MCF 10A (cell line): ENCODE measurements at regions not wholly inside any gene's neighbourhood (a gene's known extent, or its start where the extent isn't known, plus 50 kb on each side); places are given as distances from the start of the nearest gene placed in this dataset.

Experiments
- BruUV-seq: library from RNA; stranded (reverse); fragments of 400-500 nt; replicated peaks from 2 replicates; lab custom pipeline; 2021; lab: Mats Ljungman, UMichigan
- CTCF ChIA-PET: fragments of 300-600 bp; sonication (Branson Sonifier 250); formaldehyde crosslinking; extraction: SDS; loops from one replicate; lab custom pipeline; 2021; ENCODE audit warnings: antibody characterized with exemption, inconsistent platforms; lab: Yijun Ruan, JAX
- POLR2A ChIA-PET: fragments of 300-600, 350-650 bp; sonication (Branson Sonifier 250); formaldehyde crosslinking; extraction: SDS; loops from one replicate; lab custom pipeline; 2020; ENCODE audit warnings: antibody characterized with exemption, inconsistent platforms; lab: Yijun Ruan, JAX
- DNase-seq: peaks from one replicate; pipeline ENCODE4 v3.0.0-alpha.2; 2018; ENCODE audit not compliant: unreplicated experiment
- H3K27ac Mint-ChIP-seq: one replicate; pipeline ENCODE4 v1.8.0; 2022; ENCODE audit warnings: mild to moderate bottlenecking, low read depth, mixed read lengths; ENCODE audit not compliant: unreplicated experiment
- H3K27me3 Mint-ChIP-seq: one replicate; pipeline ENCODE4 v1.8.0; 2022; ENCODE audit warnings: mixed read lengths; ENCODE audit not compliant: insufficient read depth, unreplicated experiment
- H3K36me3 Mint-ChIP-seq: one replicate; pipeline ENCODE4 v1.8.0; 2022; ENCODE audit warnings: mild to moderate bottlenecking, moderate library complexity, mixed read lengths; ENCODE audit not compliant: insufficient read depth, unreplicated experiment
- H3K4me1 Mint-ChIP-seq: one replicate; pipeline ENCODE4 v1.8.0; 2022; ENCODE audit warnings: mixed read lengths; ENCODE audit not compliant: insufficient read depth, unreplicated experiment
- H3K4me3 Mint-ChIP-seq: one replicate; pipeline ENCODE4 v1.8.0; 2022; ENCODE audit warnings: mild to moderate bottlenecking, moderate library complexity, mixed read lengths; ENCODE audit not compliant: unreplicated experiment
- H3K9me3 Mint-ChIP-seq: one replicate; pipeline ENCODE4 v1.8.0; 2022; ENCODE audit warnings: mixed read lengths; ENCODE audit not compliant: unreplicated experiment
- intact Hi-C: fragments of 100-400 bp; cut with micrococcal nuclease; formaldehyde crosslinking; loops from 2 replicates; pipeline ENCODE4 v1.14.1; 2022
- TF ChIP-seq, protein P1 (sequence below): fragments of 200-600 bp; IDR thresholded peaks from one replicate; pipeline ENCODE4 v1.8.0; 2022; ENCODE audit warnings: antibody characterized with exemption, mild to moderate bottlenecking; ENCODE audit not compliant: unreplicated experiment

GRCh38 chr12:89064151-89064550, 288.1 kb downstream of the DUSP6 start:
- no peak overlapping the region for H3K27ac Mint-ChIP-seq
- H3K4me3 Mint-ChIP-seq: no peak overlapping the region
- no peaks in the 10 kb centered on the region for H3K9me3 Mint-ChIP-seq
- TF ChIP-seq, protein P1, sequence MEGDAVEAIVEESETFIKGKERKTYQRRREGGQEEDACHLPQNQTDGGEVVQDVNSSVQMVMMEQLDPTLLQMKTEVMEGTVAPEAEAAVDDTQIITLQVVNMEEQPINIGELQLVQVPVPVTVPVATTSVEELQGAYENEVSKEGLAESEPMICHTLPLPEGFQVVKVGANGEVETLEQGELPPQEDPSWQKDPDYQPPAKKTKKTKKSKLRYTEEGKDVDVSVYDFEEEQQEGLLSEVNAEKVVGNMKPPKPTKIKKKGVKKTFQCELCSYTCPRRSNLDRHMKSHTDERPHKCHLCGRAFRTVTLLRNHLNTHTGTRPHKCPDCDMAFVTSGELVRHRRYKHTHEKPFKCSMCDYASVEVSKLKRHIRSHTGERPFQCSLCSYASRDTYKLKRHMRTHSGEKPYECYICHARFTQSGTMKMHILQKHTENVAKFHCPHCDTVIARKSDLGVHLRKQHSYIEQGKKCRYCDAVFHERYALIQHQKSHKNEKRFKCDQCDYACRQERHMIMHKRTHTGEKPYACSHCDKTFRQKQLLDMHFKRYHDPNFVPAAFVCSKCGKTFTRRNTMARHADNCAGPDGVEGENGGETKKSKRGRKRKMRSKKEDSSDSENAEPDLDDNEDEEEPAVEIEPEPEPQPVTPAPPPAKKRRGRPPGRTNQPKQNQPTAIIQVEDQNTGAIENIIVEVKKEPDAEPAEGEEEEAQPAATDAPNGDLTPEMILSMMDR: no peak
- peaks cover 27% of the 10 kb centered on the region for H3K4me1 Mint-ChIP-seq
- intact Hi-C loops: no loop called here
- no peaks in the 10 kb centered on the region for H3K27me3 Mint-ChIP-seq
- ChIA-PET POLR2A (interaction anchor here (0.7 to 2.6 kb wide), 10 partner anchors 11 to 290 kb away, joined by 3 to 18 read pairs (median 3); partner anchors contain the start of gene DUSP6), CTCF (interaction anchor here (0.7 to 1.1 kb wide), 5 partner anchors 12 to 397 kb away, joined by 3 to 7 read pairs (median 3); no protein-coding TSS in a partner anchor)
- peak; percentile 32 for DNase-seq
- peaks cover 7% of the 10 kb centered on the region for H3K36me3 Mint-ChIP-seq
- TSS peak; percentile 87 for BruUV-seq

GRCh38 chr12:89062996-89063395, 289.3 kb downstream of the DUSP6 start:
- Mint-ChIP-seq H3K9me3 (no peaks in the 10 kb centered on the region), H3K4me1 (peaks cover 27% of the 10 kb centered on the region), H3K4me3 (no peak overlapping the region), H3K36me3 (peaks cover 7% of the 10 kb centered on the region), H3K27me3 (no peaks in the 10 kb centered on the region), H3K27ac (no peak overlapping the region)
- TF ChIP-seq, protein P1: no peak
- ChIA-PET CTCF (interaction anchor here (0.8 to 1.6 kb wide), 6 partner anchors 11 to 462 kb away, joined by 3 to 5 read pairs (median 4); partner anchors contain the start of gene GALNT4), POLR2A (interaction anchor here (0.7 to 2.6 kb wide), 4 partner anchors 99 to 291 kb away, joined by 3 to 18 read pairs (median 6); partner anchors contain the start of gene DUSP6)
- BruUV-seq: no TSS peak
- intact Hi-C loops: no loop called here
- DNase-seq: no peak

- DNase-seq: no peak
- POLR2A ChIA-PET: interaction anchor here (0.8 to 1.5 kb wide), 3 partner anchors 121 to 319 kb away, joined by 3 read pairs; partner anchors contain the start of gene DUSP6
- H3K27me3 Mint-ChIP-seq: no peaks in the 10 kb centered on the region
- no peak overlapping the region for H3K27ac Mint-ChIP-seq
- TF ChIP-seq, protein P1: no peak
- intact Hi-C loops: no loop called here
- no peaks in the 10 kb centered on the region for H3K9me3 Mint-ChIP-seq
- no TSS peak for BruUV-seq
- H3K4me3 Mint-ChIP-seq: no peak overlapping the region
- H3K4me1 Mint-ChIP-seq: peaks cover 13% of the 10 kb centered on the region
- CTCF ChIA-PET: interaction anchor here (0.6 to 1.2 kb wide), 8 partner anchors 9 to 402 kb away, joined by 3 to 4 read pairs (median 3); no protein-coding TSS in a partner anchor
- peaks cover 7% of the 10 kb centered on the region for H3K36me3 Mint-ChIP-seq
These were observed 292.4 kb downstream of the DUSP6 start for GRCh38 chr12:89059721-89060541.

DNA sequence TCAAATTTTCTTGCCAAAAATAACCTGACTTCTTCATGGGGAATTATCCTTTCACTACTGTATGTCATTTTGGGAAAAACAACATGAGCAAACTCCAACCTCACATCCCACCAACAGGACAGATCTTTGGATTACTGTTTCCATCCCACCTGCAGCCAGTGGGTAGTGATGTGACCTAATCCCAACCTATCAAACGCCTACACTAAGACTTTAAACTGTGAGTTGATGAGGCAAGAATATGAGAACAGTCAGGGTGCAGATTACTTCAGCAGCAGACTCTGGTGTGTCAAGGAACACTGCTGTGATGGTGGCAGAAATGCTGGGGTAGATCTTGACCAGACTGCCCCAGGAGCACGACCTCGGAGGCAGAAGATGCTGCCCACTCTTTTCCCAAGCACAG, 293.2 kb downstream of the DUSP6 start:
- no peaks in the 10 kb centered on the region for H3K9me3 Mint-ChIP-seq
- peaks cover 7% of the 10 kb centered on the region for H3K36me3 Mint-ChIP-seq
- DNase-seq: no peak
- H3K27me3 Mint-ChIP-seq: no peaks in the 10 kb centered on the region
- TF ChIP-seq, protein P1: no peak
- intact Hi-C loops: no loop called here
- BruUV-seq: no TSS peak
- H3K27ac Mint-ChIP-seq: no peak overlapping the region
- no peak overlapping the region for H3K4me3 Mint-ChIP-seq
- H3K4me1 Mint-ChIP-seq: peaks cover 5% of the 10 kb centered on the region
- ChIA-PET CTCF (interaction anchor here (0.8 to 1.0 kb wide), 2 partner anchors 8 to 40 kb away, joined by 3 to 4 read pairs; no protein-coding TSS in a partner anchor), POLR2A (interaction anchor here (1.5 kb wide), 1 partner anchor 293 kb away, joined by 3 read pairs; the partner anchor contains the start of gene DUSP6)
